ENCODE measurements at regions not wholly inside any gene's neighbourhood (a gene's known extent, or its start where the extent isn't known, plus 50 kb on each side); places are given as distances from the start of the nearest gene placed in this dataset.

GRCh38 chr1:218829097-218829496, 344.6 kb upstream of the LYPLAL1 start:
- no peak overlapping the region for H3K27ac ChIP-seq (ENCODE audit: low read depth, low read length, poor library complexity, severe bottlenecking)
- TF ChIP-seq EZH2phosphoT487 (IDR thresholded peaks at IDR 0.05; ENCODE audit: borderline replicate concordance, low read depth, low read length) (no peak), CTCF (conservative IDR thresholded peaks at IDR 0.05; ENCODE audit: low read length) (no peak)
- intact Hi-C loops (cut with micrococcal nuclease; ENCODE audit: unreplicated experiment), result no loop called here
- no peaks in the 10 kb centered on the region for H3K9me2 ChIP-seq (ENCODE audit: insufficient read depth, low read length)
- H2AFZ ChIP-seq (ENCODE audit: low read length), result no peak overlapping the region
- H3K79me2 ChIP-seq (ENCODE audit: insufficient read depth, low read depth, low read length), result no peaks in the 10 kb centered on the region
- H3K9me3 ChIP-seq (ENCODE audit: low read length), result no peaks in the 10 kb centered on the region
- BruUV-seq (replicated peaks), result no TSS peak
- ChIA-PET CTCF (ENCODE audit: unreplicated experiment) (no interaction called here), POLR2A (interaction anchor here (1.6 kb wide), 1 partner anchor 9 kb away, joined by 3 read pairs; no protein-coding TSS in a partner anchor)
- no peak for DNase-seq (ENCODE audit: low spot score)
- no peaks in the 10 kb centered on the region for H3K36me3 ChIP-seq (ENCODE audit: insufficient read depth, low read length)
- H3K4me2 ChIP-seq (ENCODE audit: low read length), result no peak overlapping the region
- no peaks in the 10 kb centered on the region for H4K20me1 ChIP-seq (ENCODE audit: insufficient read depth, low read length)
- no peaks in the 10 kb centered on the region for H3K4me1 ChIP-seq (ENCODE audit: insufficient read depth, low read length, poor library complexity, severe bottlenecking)
- H3K4me3 ChIP-seq (ENCODE audit: low read depth, low read length, poor library complexity, severe bottlenecking), result no peak overlapping the region

GRCh38 chr1:218835609-218836008, 338.1 kb upstream of the LYPLAL1 start:
- H4K20me1 ChIP-seq (ENCODE audit: insufficient read depth, low read length), result no peaks in the 10 kb centered on the region
- no peak overlapping the region for H2AFZ ChIP-seq (ENCODE audit: low read length)
- intact Hi-C loops (cut with micrococcal nuclease; ENCODE audit: unreplicated experiment), result no loop called here
- H3K9me3 ChIP-seq (ENCODE audit: low read length), result no peaks in the 10 kb centered on the region
- H3K4me2 ChIP-seq (ENCODE audit: low read length), result no peak overlapping the region
- no peak overlapping the region for H3K4me3 ChIP-seq (ENCODE audit: low read depth, low read length, poor library complexity, severe bottlenecking)
- no peaks in the 10 kb centered on the region for H3K4me1 ChIP-seq (ENCODE audit: insufficient read depth, low read length, poor library complexity, severe bottlenecking)
- no TSS peak for BruUV-seq (replicated peaks)
- DNase-seq (ENCODE audit: low spot score), result no peak
- H3K27ac ChIP-seq (ENCODE audit: low read depth, low read length, poor library complexity, severe bottlenecking), result no peak overlapping the region
- no peak for TF ChIP-seq CTCF (conservative IDR thresholded peaks at IDR 0.05; ENCODE audit: low read length)
- TF ChIP-seq EZH2phosphoT487 (IDR thresholded peaks at IDR 0.05; ENCODE audit: borderline replicate concordance, low read depth, low read length), result no peak
- H3K36me3 ChIP-seq (ENCODE audit: insufficient read depth, low read length), result no peaks in the 10 kb centered on the region
- no peaks in the 10 kb centered on the region for H3K79me2 ChIP-seq (ENCODE audit: insufficient read depth, low read depth, low read length)
- POLR2A ChIA-PET, result no interaction called here
- CTCF ChIA-PET (ENCODE audit: unreplicated experiment), result no interaction called here
- H3K9me2 ChIP-seq (ENCODE audit: insufficient read depth, low read length), result no peaks in the 10 kb centered on the region

GRCh38 chr1:218836264-218836663, 337.4 kb upstream of the LYPLAL1 start:
- Histone ChIP-seq H2AFZ (ENCODE audit: low read length) (no peak overlapping the region), H3K27ac (ENCODE audit: low read depth, low read length, poor library complexity, severe bottlenecking) (no peak overlapping the region), H3K4me1 (ENCODE audit: insufficient read depth, low read length, poor library complexity, severe bottlenecking) (no peaks in the 10 kb centered on the region), H4K20me1 (ENCODE audit: insufficient read depth, low read length) (no peaks in the 10 kb centered on the region), H3K79me2 (ENCODE audit: insufficient read depth, low read depth, low read length) (no peaks in the 10 kb centered on the region), H3K4me3 (ENCODE audit: low read depth, low read length, poor library complexity, severe bottlenecking) (no peak overlapping the region), H3K9me2 (ENCODE audit: insufficient read depth, low read length) (no peaks in the 10 kb centered on the region), H3K4me2 (ENCODE audit: low read length) (no peak overlapping the region), H3K36me3 (ENCODE audit: insufficient read depth, low read length) (no peaks in the 10 kb centered on the region), H3K9me3 (ENCODE audit: low read length) (no peaks in the 10 kb centered on the region)
- intact Hi-C loops (cut with micrococcal nuclease; ENCODE audit: unreplicated experiment), result no loop called here
- ChIA-PET CTCF (ENCODE audit: unreplicated experiment) (no interaction called here), POLR2A (no interaction called here)
- BruUV-seq (replicated peaks), result no TSS peak
- TF ChIP-seq EZH2phosphoT487 (IDR thresholded peaks at IDR 0.05; ENCODE audit: borderline replicate concordance, low read depth, low read length) (no peak), CTCF (conservative IDR thresholded peaks at IDR 0.05; ENCODE audit: low read length) (no peak)
- DNase-seq (ENCODE audit: low spot score), result no peak

All from OCI-LY7 (cell line).